ENCODE measurements at regions not wholly inside any gene's neighbourhood (a gene's known extent, or its start where the extent isn't known, plus 50 kb on each side); places are given as distances from the start of the nearest gene placed in this dataset.

DNA sequence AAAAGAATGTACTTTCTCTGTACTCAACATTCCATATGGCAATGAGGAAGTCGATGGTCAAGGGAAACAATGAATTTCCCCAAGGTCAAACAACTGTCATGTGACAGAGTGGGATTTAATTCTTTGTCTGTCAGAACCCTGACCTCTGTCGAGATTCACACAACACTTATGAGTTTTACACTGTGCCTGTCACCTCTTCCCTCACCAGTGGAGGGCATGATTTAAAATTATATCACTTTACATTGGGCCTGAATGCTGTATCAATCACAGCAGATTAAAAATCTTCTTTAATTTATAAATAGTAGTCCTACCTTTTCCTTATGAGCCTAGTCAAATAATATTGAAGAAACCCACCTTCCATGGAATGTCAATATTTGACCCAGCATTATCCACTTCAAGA is 276.7 kb downstream of the CDH10 start:
- DNase-seq (ENCODE audit: low read depth) = no peak

GRCh38 chr5:24376210-24376609 is 268.6 kb downstream of the CDH10 start:
- no peak for DNase-seq (ENCODE audit: low read depth)

- no peak for DNase-seq (ENCODE audit: low read depth)
Observed at GRCh38 chr5:24376616-24377015, 268.2 kb downstream of the CDH10 start.

GRCh38 chr5:24381861-24382489 is 262.8 kb downstream of the CDH10 start:
- no peak for DNase-seq (ENCODE audit: low read depth)

DNA sequence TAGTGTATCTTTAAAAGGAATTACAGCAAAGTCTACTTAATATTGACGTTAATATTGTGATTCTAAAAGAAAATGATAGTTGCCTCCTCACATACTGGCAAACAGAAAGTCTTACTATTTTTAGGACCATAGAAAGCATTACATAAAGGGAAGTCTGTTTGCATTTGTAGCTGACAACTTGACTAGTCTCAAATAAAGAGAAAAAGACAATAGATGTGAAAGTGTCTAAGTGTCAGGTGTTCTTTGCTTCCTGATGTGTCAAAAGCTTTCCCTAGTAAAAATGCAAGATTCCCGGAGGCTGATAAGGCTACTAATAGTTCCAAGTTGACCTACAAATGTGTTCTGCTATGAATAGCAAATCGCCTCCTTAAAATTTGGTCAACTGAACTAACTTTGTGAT is 259.7 kb downstream of the CDH10 start:
- no peak for DNase-seq (ENCODE audit: low read depth)

DNA sequence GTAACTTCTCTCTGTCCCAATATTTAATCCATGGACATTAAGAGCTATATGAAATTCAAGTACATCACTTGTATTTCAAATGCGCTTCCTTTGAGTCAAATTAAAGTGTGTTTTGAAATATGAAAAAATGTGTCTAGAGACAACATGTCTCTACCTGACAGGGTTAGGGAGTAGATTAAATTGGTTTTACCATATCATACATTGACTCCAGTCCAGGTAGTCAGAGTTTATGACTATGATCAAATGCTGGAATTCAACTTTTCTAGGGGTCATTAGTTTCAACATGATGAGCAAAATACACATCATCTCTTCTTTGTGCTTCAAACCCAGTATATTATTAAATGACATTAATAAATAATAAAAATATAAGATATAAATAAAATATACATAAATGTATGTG is 259.2 kb downstream of the CDH10 start:
- DNase-seq (ENCODE audit: low read depth) = no peak

- no peak for DNase-seq (ENCODE audit: low read depth)
Observed at GRCh38 chr5:24388448-24388847, 256.3 kb downstream of the CDH10 start.

- no peak for DNase-seq (ENCODE audit: low read depth)
Observed at GRCh38 chr5:24389968-24390367, 254.8 kb downstream of the CDH10 start.

- DNase-seq (ENCODE audit: low read depth) = no peak
Observed at GRCh38 chr5:24391816-24392215, 253.0 kb downstream of the CDH10 start.

- no peak for DNase-seq (ENCODE audit: low read depth)
Observed at GRCh38 chr5:24397601-24398000, 247.2 kb downstream of the CDH10 start.

- DNase-seq (ENCODE audit: low read depth) = peak; percentile 86
Observed at GRCh38 chr5:24401773-24402172, 243.0 kb downstream of the CDH10 start.

GRCh38 chr5:24407466-24407865 is 237.3 kb downstream of the CDH10 start:
- DNase-seq (ENCODE audit: low read depth) = no peak

DNA sequence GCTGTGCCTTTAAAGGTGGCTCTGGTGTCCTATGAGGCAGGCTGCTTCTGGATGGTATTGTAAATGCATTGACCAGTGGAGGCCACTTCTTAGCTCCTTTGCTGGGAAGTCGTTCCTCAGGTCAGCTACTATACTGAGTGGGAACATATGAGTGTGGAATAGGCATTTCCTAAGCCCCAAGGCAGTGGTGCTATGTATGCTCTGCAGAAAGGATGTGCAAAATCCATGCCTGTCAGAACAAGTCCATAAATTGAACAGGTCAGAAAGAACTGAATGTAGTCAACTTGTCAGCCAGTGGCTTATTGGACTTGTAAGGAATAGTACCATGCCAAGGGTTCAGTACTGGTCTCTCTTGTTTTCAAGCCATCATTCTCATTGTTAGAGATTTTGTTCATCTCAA is 216.4 kb downstream of the CDH10 start:
- no peak for DNase-seq (ENCODE audit: low read depth)

DNA sequence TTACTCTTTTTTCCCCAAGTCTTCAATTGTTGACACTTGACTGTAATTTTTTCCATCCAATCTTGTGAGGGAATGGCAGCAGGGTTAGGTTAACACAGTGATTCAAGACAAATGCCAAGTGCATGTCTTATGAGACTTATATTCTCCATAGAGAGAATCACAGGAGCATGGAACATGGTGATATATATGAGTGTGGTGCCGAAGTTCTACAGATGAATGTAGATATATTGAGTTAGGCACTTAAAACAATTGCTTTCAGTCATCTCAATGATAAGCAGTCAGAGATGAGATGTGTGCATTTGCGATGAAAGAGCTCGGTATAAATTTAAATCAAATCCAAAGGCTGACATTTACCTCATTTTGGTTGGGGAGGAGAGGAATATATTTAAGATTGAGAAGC is 211.2 kb downstream of the CDH10 start:
- no peak for DNase-seq (ENCODE audit: low read depth)

All from HS-5 (cell line).